Trophoblast cell (in vitro differentiated cells and primary cell): ENCODE measurements at regions not wholly inside any gene's neighbourhood (a gene's known extent, or its start where the extent isn't known, plus 50 kb on each side); places are given as distances from the start of the nearest gene placed in this dataset.
A peak's percentile ranks its signal among the peaks of the same experiment; 100 is the strongest.

Source experiments
- DNase-seq, 2 donors: peaks; one replicate each; pipeline ENCODE4 v3.0.0-alpha.2; 2016
- H2AFZ ChIP-seq: 2 replicates; pipeline ENCODE4 v1.6.1; 2013; ENCODE audit warnings: low read length, moderate library complexity, mild to moderate bottlenecking; ENCODE audit not compliant: insufficient read depth, poor library complexity
- H2AK5ac ChIP-seq: 2 replicates; pipeline ENCODE4 v1.6.1; 2013; ENCODE audit warnings: mild to moderate bottlenecking, low read length
- H2BK120ac ChIP-seq: 2 replicates; pipeline ENCODE4 v1.6.1; 2013; ENCODE audit warnings: low read length, mild to moderate bottlenecking, moderate library complexity; ENCODE audit not compliant: insufficient read depth, poor library complexity
- H2BK12ac ChIP-seq: 2 replicates; pipeline ENCODE4 v1.6.1; 2013; ENCODE audit warnings: mild to moderate bottlenecking, low read length, moderate library complexity
- H2BK5ac ChIP-seq: 2 replicates; pipeline ENCODE4 v1.6.1; 2013; ENCODE audit warnings: low read length, low read depth, moderate library complexity, mild to moderate bottlenecking; ENCODE audit not compliant: poor library complexity
- H3K14ac ChIP-seq: 2 replicates; pipeline ENCODE4 v1.6.1; 2013; ENCODE audit warnings: mild to moderate bottlenecking, low read length
- H3K18ac ChIP-seq: 2 replicates; pipeline ENCODE4 v1.6.1; 2013; ENCODE audit warnings: mild to moderate bottlenecking, low read length
- H3K23ac ChIP-seq: 2 replicates; pipeline ENCODE4 v1.6.1; 2013; ENCODE audit warnings: low read length
- H3K27ac ChIP-seq: 2 replicates; pipeline ENCODE4 v1.5.1; 2013; ENCODE audit warnings: low read depth, mild to moderate bottlenecking, inconsistent platforms, low read length, moderate library complexity
- H3K27me3 ChIP-seq: 2 replicates; pipeline ENCODE4 v1.6.1; 2013; ENCODE audit warnings: inconsistent platforms, mild to moderate bottlenecking, low read length, moderate library complexity; ENCODE audit not compliant: insufficient read depth
- H3K36me3 ChIP-seq, 2 experiments: 1 replicate in 1 of 2; 2 replicates in 1 of 2; pipeline ENCODE4 v1.6.1; 2013; ENCODE audit warnings: low read length in 2 of 2, mild to moderate bottlenecking in 2 of 2, moderate library complexity in 1 of 2; ENCODE audit not compliant: insufficient read depth in 2 of 2, control insufficient read depth in 1 of 2
- H3K4ac ChIP-seq: 2 replicates; pipeline ENCODE4 v1.6.1; 2013; ENCODE audit warnings: low read depth, mild to moderate bottlenecking, low read length, moderate library complexity
- H3K4me1 ChIP-seq, 2 experiments: 1 replicate in 1 of 2; 2 replicates in 1 of 2; pipeline ENCODE4 v1.6.1; 2013; ENCODE audit warnings: low read length in 2 of 2, mild to moderate bottlenecking in 2 of 2, moderate library complexity in 1 of 2; ENCODE audit not compliant: insufficient read depth in 2 of 2, control insufficient read depth in 1 of 2
- H3K4me2 ChIP-seq: 2 replicates; pipeline ENCODE4 v1.6.1; 2013; ENCODE audit warnings: inconsistent platforms, mild to moderate bottlenecking, low read length, moderate library complexity
- H3K4me3 ChIP-seq: 2 replicates; pipeline ENCODE4 v1.5.1; 2013; ENCODE audit warnings: mild to moderate bottlenecking, low read depth, low read length, inconsistent platforms
- H3K79me1 ChIP-seq: one replicate; pipeline ENCODE4 v1.6.1; 2013; ENCODE audit warnings: low read length
- H3K79me2 ChIP-seq: 2 replicates; pipeline ENCODE4 v1.6.1; 2013; ENCODE audit warnings: low read length, mild to moderate bottlenecking; ENCODE audit not compliant: control insufficient read depth, insufficient read depth, poor library complexity
- H3K9ac ChIP-seq: 2 replicates; pipeline ENCODE4 v1.6.1; 2013; ENCODE audit warnings: mild to moderate bottlenecking, low read length
- H3K9me3 ChIP-seq: 2 replicates; pipeline ENCODE4 v1.6.1; 2013; ENCODE audit warnings: low read depth, mild to moderate bottlenecking, control low read depth, inconsistent platforms, low read length; ENCODE audit not compliant: insufficient read depth
- H4K12ac ChIP-seq: 2 replicates; pipeline ENCODE4 v1.6.1; 2013; ENCODE audit warnings: low read depth, mild to moderate bottlenecking, low read length, moderate library complexity
- H4K8ac ChIP-seq: 2 replicates; pipeline ENCODE4 v1.6.1; 2013; ENCODE audit warnings: low read depth, mild to moderate bottlenecking, low read length, moderate library complexity
- H4K91ac ChIP-seq: one replicate; pipeline ENCODE4 v1.6.1; 2013; ENCODE audit warnings: low read depth, mild to moderate bottlenecking, low read length, moderate library complexity
- WGBS: extraction: QIAGEN DNeasy Blood & Tissue Kit; methylation state at CpG from one replicate; pipeline ENCODE4 v1.1.7; 2013; ENCODE audit warnings: missing lambda C conversion rate; ENCODE audit not compliant: insufficient read length, insufficient coverage; ENCODE audit errors: extremely low coverage; 5-methylcytosine and 5-hydroxymethylcytosine counted together

GRCh38 chr1:238242181-238242580 is 351.5 kb upstream of the ZP4 start:
- Histone ChIP-seq H4K8ac (no peak overlapping the region), H3K14ac (no peak overlapping the region), H2BK5ac (no peak overlapping the region), H3K27ac (no peak overlapping the region), H3K9me3 (no peaks in the 10 kb centered on the region), H3K4me2 (no peak overlapping the region), H2BK12ac (no peak overlapping the region), H3K79me1 (no peaks in the 10 kb centered on the region), H4K12ac (no peak overlapping the region), H2AFZ (no peak overlapping the region), H3K36me3 (no peaks in the 10 kb centered on the region), H3K18ac (no peak overlapping the region), H3K4me3 (no peak overlapping the region), H3K79me2 (no peaks in the 10 kb centered on the region), H3K9ac (no peak overlapping the region), H3K4ac (no peak overlapping the region), H3K23ac (no peak overlapping the region), H2BK120ac (no peak overlapping the region), H2AK5ac (no peak overlapping the region), H3K27me3 (no peaks in the 10 kb centered on the region), H3K4me1 (no peaks in the 10 kb centered on the region), H4K91ac (no peak overlapping the region)
- WGBS: no CpG with 5 or more reads among the region's 1 CpG
- DNase-seq: peak in 1 of 2 donors; percentile 38

GRCh38 chr1:238241607-238242006 is 350.9 kb upstream of the ZP4 start:
- H3K4me1 ChIP-seq: no peaks in the 10 kb centered on the region
- H3K36me3 ChIP-seq: no peaks in the 10 kb centered on the region
- WGBS: no CpG with 5 or more reads among the region's 3 CpGs
- H2BK5ac ChIP-seq: no peak overlapping the region
- peak overlapping the region; percentile 53 for H3K9ac ChIP-seq
- no peak overlapping the region for H2BK120ac ChIP-seq
- no peak overlapping the region for H3K4ac ChIP-seq
- DNase-seq: no peak
- H3K79me2 ChIP-seq: no peaks in the 10 kb centered on the region
- H3K23ac ChIP-seq: no peak overlapping the region
- no peak overlapping the region for H4K8ac ChIP-seq
- no peak overlapping the region for H4K12ac ChIP-seq
- no peak overlapping the region for H3K27ac ChIP-seq
- no peak overlapping the region for H4K91ac ChIP-seq
- H3K79me1 ChIP-seq: no peaks in the 10 kb centered on the region
- no peak overlapping the region for H2AK5ac ChIP-seq
- no peak overlapping the region for H2BK12ac ChIP-seq
- H3K4me2 ChIP-seq: no peak overlapping the region
- no peak overlapping the region for H2AFZ ChIP-seq
- H3K4me3 ChIP-seq: no peak overlapping the region
- no peaks in the 10 kb centered on the region for H3K9me3 ChIP-seq
- no peak overlapping the region for H3K18ac ChIP-seq
- no peak overlapping the region for H3K14ac ChIP-seq
- H3K27me3 ChIP-seq: no peaks in the 10 kb centered on the region

- Histone ChIP-seq H3K27ac (no peak overlapping the region), H3K36me3 (no peaks in the 10 kb centered on the region), H4K8ac (no peak overlapping the region), H3K9ac (no peak overlapping the region), H3K79me1 (no peaks in the 10 kb centered on the region), H3K14ac (no peak overlapping the region), H3K4me3 (no peak overlapping the region), H2AFZ (no peak overlapping the region), H2BK12ac (no peak overlapping the region), H3K4me2 (no peak overlapping the region), H3K9me3 (peaks cover 3% of the 10 kb centered on the region), H3K18ac (no peak overlapping the region), H4K91ac (no peak overlapping the region), H2AK5ac (no peak overlapping the region), H3K4ac (no peak overlapping the region), H2BK5ac (no peak overlapping the region), H2BK120ac (no peak overlapping the region), H3K23ac (no peak overlapping the region), H3K27me3 (no peaks in the 10 kb centered on the region), H3K4me1 (peaks cover 0 to 2% of the 10 kb centered on the region in 2 experiments), H4K12ac (no peak overlapping the region), H3K79me2 (no peaks in the 10 kb centered on the region)
- no CpG with 5 or more reads among the region's 5 CpGs for WGBS
- DNase-seq: no peak
These were observed 348.6 kb upstream of the ZP4 start for GRCh38 chr1:238239343-238239742.

GRCh38 chr1:238233966-238234365 is 343.2 kb upstream of the ZP4 start:
- H2AFZ ChIP-seq: no peak overlapping the region
- H2BK12ac ChIP-seq: no peak overlapping the region
- no peak overlapping the region for H4K8ac ChIP-seq
- H4K12ac ChIP-seq: no peak overlapping the region
- H2BK120ac ChIP-seq: no peak overlapping the region
- H3K4me2 ChIP-seq: no peak overlapping the region
- no peak overlapping the region for H3K23ac ChIP-seq
- no peak overlapping the region for H2BK5ac ChIP-seq
- H4K91ac ChIP-seq: no peak overlapping the region
- no peak overlapping the region for H3K4me3 ChIP-seq
- no peaks in the 10 kb centered on the region for H3K79me1 ChIP-seq
- WGBS: no CpG with 5 or more reads among the region's 4 CpGs
- H3K27ac ChIP-seq: no peak overlapping the region
- no peaks in the 10 kb centered on the region for H3K36me3 ChIP-seq
- peaks cover 4% of the 10 kb centered on the region for H3K9me3 ChIP-seq
- no peak for DNase-seq
- no peak overlapping the region for H3K18ac ChIP-seq
- H3K4ac ChIP-seq: no peak overlapping the region
- H3K4me1 ChIP-seq: peaks cover 0 to 2% of the 10 kb centered on the region in 2 experiments
- H3K79me2 ChIP-seq: no peaks in the 10 kb centered on the region
- no peak overlapping the region for H3K9ac ChIP-seq
- no peak overlapping the region for H3K14ac ChIP-seq
- H3K27me3 ChIP-seq: no peaks in the 10 kb centered on the region
- H2AK5ac ChIP-seq: no peak overlapping the region
